Fibroblast of villous mesenchyme (primary cell): ENCODE measurements at regions not wholly inside any gene's neighbourhood (a gene's known extent, or its start where the extent isn't known, plus 50 kb on each side); places are given as distances from the start of the nearest gene placed in this dataset.
A peak's percentile ranks its signal among the peaks of the same experiment; 100 is the strongest.

Experiments
- DNase-seq: peaks from one replicate; pipeline ENCODE4 v3.0.0-alpha.2; 2010; ENCODE audit warnings: low read depth
- H3K4me3 ChIP-seq: 2 replicates; pipeline ENCODE4 v1.5.1; 2011; ENCODE audit warnings: low read depth, mild to moderate bottlenecking, low read length
- CTCF ChIP-seq: IDR thresholded peaks from 2 replicates; pipeline ENCODE4 v1.5.1; 2012; ENCODE audit warnings: low read depth, mild to moderate bottlenecking, low read length; ENCODE audit not compliant: insufficient read depth

- TF ChIP-seq CTCF = no peak
- peak; percentile 31 for DNase-seq
- H3K4me3 ChIP-seq = no peak overlapping the region
Observed at GRCh38 chr6:2502096-2502997, 248.4 kb downstream of the MYLK4 start.

- no peak for DNase-seq
- no peak for TF ChIP-seq CTCF
- no peak overlapping the region for H3K4me3 ChIP-seq
Observed at GRCh38 chr6:2497922-2498623, 252.6 kb downstream of the MYLK4 start.

GRCh38 chr6:2496291-2496690 lies 250.9 kb upstream of the GMDS start:
- no peak for TF ChIP-seq CTCF
- DNase-seq = no peak

GRCh38 chr6:2492686-2493523 lies 247.5 kb upstream of the GMDS start:
- DNase-seq = no peak
- TF ChIP-seq CTCF = no peak
- H3K4me3 ChIP-seq = no peak overlapping the region

More at GRCh38 chr6:2496291-2496690, 250.9 kb upstream of the GMDS start:
- no peak overlapping the region for H3K4me3 ChIP-seq

DNA sequence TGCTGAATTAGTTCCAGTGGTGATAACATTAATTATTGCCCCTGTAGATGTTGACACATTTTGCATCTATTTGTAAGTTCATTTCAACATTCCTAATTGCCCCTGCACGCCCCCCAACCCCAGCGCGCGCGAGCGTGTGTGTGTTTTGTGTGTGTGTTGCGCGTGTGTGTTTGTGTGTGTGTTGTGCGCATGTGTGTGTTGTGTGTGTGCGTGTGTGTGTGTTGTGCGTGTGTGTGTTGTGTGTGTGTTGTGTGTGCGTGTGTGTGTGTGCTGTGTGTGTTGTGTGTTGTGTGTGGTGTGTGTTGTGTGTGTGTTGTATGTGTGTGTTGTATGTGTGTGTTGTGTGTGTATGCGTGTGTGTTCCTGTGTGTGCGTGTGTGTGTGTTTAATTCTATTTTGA lies 245.7 kb upstream of the GMDS start:
- no peak for TF ChIP-seq CTCF
- DNase-seq = no peak
- H3K4me3 ChIP-seq = no peak overlapping the region

DNA sequence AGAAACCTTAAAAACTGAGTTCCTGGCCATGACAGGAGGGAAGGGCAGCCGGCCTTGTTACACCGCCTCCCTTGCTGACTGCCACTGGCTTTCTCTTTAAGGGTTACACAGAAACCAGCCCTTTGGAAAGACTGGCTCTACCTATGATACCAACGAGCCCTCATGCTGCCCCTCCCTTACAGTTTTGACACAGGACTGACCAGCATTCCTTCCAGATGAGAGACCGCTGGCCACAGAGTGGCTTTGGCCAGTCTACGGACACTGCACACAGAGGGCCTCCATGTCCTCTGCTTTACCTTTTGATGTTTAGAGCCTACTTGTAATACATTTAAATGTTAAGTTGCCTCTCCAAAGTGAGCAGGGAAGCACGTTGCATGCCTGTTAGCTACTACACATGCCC lies 243.2 kb upstream of the GMDS start:
- DNase-seq = no peak
- H3K4me3 ChIP-seq = no peak overlapping the region
- no peak for TF ChIP-seq CTCF
